Progenitor cell of endocrine pancreas (in vitro differentiated cells): ENCODE measurements at regions not wholly inside any gene's neighbourhood (a gene's known extent, or its start where the extent isn't known, plus 50 kb on each side); places are given as distances from the start of the nearest gene placed in this dataset.

ENCODE experiments used
- DNase-seq: peaks from one replicate; pipeline ENCODE4 v3.0.0; 2021; ENCODE audit warnings: low spot score; ENCODE audit not compliant: unreplicated experiment
- H3K27ac Mint-ChIP-seq: 2 replicates; pipeline ENCODE4 v1.8.0; 2021; ENCODE audit warnings: mild to moderate bottlenecking, moderate library complexity, mixed read lengths
- H3K27me3 Mint-ChIP-seq: 2 replicates; pipeline ENCODE4 v1.8.0; 2021; ENCODE audit warnings: mixed read lengths
- H3K36me3 Mint-ChIP-seq: 2 replicates; pipeline ENCODE4 v1.8.0; 2022; ENCODE audit warnings: mixed read lengths; ENCODE audit not compliant: insufficient read depth
- H3K4me1 Mint-ChIP-seq: 2 replicates; pipeline ENCODE4 v1.8.0; 2021; ENCODE audit warnings: low read depth, mixed read lengths
- H3K4me3 Mint-ChIP-seq: 2 replicates; pipeline ENCODE4 v1.8.0; 2021; ENCODE audit warnings: low read depth, mild to moderate bottlenecking, moderate library complexity, mixed read lengths
- H3K9me3 Mint-ChIP-seq: 2 replicates; pipeline ENCODE4 v1.8.0; 2021; ENCODE audit warnings: low read depth, mixed read lengths
- TF ChIP-seq, protein P1 (sequence below): fragments of 200-600 bp; sonication (generic); IDR thresholded peaks from one replicate; pipeline ENCODE4 v1.5.0; 2021; ENCODE audit warnings: antibody characterized with exemption, mild to moderate bottlenecking; ENCODE audit not compliant: unreplicated experiment

DNA sequence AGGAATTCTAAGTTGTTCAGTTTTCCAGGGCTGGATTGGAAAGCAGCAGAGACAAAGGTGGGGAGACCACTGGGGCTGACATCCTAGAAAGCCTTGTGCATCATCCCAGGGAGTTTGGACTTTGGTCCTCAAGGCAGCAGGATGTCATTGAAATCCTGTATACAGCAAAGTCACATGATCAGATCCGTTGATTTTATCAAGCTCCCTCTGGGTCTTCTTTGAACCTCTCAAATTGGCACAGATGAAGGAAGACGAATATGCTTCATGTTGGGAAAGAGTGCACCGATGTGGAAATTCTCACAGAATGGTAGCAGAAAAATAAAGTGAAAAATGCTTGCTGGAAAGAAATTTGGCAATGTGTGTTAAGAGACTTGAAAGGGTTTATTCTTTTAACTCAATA is 149.8 kb upstream of the TMTC4 start:
- peaks cover 2% of the 10 kb centered on the region for H3K9me3 Mint-ChIP-seq
- DNase-seq: no peak
- H3K27me3 Mint-ChIP-seq: peaks cover 2% of the 10 kb centered on the region
- no peaks in the 10 kb centered on the region for H3K4me1 Mint-ChIP-seq
- TF ChIP-seq, protein P1, sequence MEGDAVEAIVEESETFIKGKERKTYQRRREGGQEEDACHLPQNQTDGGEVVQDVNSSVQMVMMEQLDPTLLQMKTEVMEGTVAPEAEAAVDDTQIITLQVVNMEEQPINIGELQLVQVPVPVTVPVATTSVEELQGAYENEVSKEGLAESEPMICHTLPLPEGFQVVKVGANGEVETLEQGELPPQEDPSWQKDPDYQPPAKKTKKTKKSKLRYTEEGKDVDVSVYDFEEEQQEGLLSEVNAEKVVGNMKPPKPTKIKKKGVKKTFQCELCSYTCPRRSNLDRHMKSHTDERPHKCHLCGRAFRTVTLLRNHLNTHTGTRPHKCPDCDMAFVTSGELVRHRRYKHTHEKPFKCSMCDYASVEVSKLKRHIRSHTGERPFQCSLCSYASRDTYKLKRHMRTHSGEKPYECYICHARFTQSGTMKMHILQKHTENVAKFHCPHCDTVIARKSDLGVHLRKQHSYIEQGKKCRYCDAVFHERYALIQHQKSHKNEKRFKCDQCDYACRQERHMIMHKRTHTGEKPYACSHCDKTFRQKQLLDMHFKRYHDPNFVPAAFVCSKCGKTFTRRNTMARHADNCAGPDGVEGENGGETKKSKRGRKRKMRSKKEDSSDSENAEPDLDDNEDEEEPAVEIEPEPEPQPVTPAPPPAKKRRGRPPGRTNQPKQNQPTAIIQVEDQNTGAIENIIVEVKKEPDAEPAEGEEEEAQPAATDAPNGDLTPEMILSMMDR: no peak
- no peaks in the 10 kb centered on the region for H3K36me3 Mint-ChIP-seq
- H3K27ac Mint-ChIP-seq: no peak overlapping the region
- no peak overlapping the region for H3K4me3 Mint-ChIP-seq

DNA sequence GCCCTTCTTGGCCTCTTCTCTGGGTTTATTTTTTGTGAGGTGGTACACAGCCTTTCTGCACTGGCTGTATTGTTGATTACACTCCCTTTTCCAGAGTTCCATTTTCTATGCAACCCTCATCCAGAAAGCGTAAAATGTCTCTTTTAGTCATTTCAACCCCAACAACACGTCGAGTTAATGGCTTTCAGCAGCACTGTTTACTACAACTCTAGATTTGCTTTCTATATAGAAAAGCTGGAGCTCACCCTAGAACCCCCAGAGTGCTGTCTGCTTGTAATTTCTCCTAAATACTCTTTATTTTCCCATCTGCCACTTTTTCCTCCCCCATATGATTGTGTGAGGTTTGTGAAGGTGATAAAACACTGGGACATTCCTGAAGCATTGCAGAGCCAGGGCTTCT is 148.9 kb upstream of the TMTC4 start:
- Mint-ChIP-seq H3K27me3 (peaks cover 2% of the 10 kb centered on the region), H3K9me3 (no peaks in the 10 kb centered on the region), H3K36me3 (no peaks in the 10 kb centered on the region), H3K4me1 (no peaks in the 10 kb centered on the region), H3K27ac (no peak overlapping the region), H3K4me3 (no peak overlapping the region)
- DNase-seq: no peak
- TF ChIP-seq, protein P1: no peak

DNA sequence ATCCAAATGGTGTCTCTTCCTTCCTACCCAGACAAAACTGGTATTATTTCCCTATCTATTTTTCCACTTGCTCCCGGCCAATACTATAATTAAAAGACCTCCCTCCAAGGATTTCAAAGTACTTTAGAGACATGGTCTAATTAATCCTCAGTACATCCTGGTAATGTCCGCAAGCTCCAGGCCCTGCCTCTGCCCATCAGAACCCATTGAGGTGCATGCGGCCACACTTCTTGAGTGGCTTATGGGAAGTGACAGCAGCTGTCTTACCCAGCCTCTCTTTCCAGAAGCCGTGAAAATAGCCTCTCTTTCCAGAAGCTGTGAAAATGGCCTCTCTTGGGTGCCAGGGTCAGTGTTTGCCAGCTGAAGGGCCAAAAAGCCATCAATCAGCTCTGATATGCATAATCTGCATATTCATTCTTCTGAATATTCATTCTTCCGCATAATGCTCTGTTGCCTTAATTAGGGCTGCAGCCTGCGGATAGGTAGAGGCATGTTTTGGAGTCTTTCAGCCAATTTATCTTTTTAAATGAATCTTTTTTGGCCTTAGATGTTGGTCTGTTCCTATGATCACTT is 148.4 kb upstream of the TMTC4 start:
- Mint-ChIP-seq H3K9me3 (no peaks in the 10 kb centered on the region), H3K27me3 (peaks cover 2% of the 10 kb centered on the region), H3K4me3 (no peak overlapping the region), H3K36me3 (no peaks in the 10 kb centered on the region), H3K4me1 (no peaks in the 10 kb centered on the region), H3K27ac (no peak overlapping the region)
- DNase-seq: no peak
- TF ChIP-seq, protein P1: no peak

DNA sequence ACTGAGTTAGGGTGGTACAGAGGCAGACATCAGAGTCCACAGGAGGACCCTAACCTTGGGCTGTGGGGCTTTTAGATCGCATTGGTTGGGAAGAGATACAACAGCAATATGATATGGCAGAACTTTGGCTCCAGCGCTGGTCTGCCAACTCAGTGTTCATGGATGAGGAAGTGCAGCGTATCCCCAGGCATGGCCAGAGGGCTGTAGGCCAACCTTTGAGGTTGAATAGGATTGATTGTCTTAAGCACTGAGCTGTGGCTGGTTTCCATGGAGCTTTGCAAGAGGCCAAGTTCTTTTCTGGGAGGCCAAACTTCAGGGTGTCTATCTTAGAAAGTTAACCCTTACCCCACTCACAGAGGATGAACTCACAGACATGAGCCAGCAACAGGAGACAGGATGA is 144.1 kb upstream of the TMTC4 start:
- Mint-ChIP-seq H3K27me3 (no peaks in the 10 kb centered on the region), H3K4me1 (no peaks in the 10 kb centered on the region), H3K27ac (no peak overlapping the region), H3K36me3 (no peaks in the 10 kb centered on the region), H3K4me3 (no peak overlapping the region), H3K9me3 (no peaks in the 10 kb centered on the region)
- DNase-seq: no peak
- TF ChIP-seq, protein P1: no peak

DNA sequence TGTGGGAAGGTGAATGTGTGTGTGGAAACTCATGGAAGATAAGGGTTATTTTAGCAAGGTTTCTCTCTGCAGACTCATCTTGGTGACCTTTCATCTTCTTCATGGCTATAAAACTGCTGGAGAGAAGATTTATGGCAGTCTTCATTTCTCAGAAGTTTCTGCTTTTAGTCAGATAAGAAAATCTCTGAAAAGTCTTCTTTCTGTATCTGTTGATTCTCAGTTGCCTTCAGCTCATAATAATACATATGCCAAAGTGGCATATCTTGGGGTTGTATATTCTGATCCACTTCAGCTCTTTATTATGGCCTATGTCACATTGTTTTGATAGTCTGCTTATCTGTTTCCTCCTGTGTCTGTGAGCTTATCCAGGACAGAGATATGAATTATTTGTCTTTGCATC is 143.3 kb upstream of the TMTC4 start:
- H3K4me1 Mint-ChIP-seq: no peaks in the 10 kb centered on the region

More for the DNA sequence above, 143.3 kb upstream of the TMTC4 start:
- Mint-ChIP-seq H3K4me3 (no peak overlapping the region), H3K36me3 (no peaks in the 10 kb centered on the region), H3K27ac (no peak overlapping the region), H3K9me3 (no peaks in the 10 kb centered on the region), H3K27me3 (no peaks in the 10 kb centered on the region)
- DNase-seq: no peak
- TF ChIP-seq, protein P1: no peak
